GM19324 (cell line): ENCODE measurements at regions not wholly inside any gene's neighbourhood (a gene's known extent, or its start where the extent isn't known, plus 50 kb on each side); places are given as distances from the start of the nearest gene placed in this dataset.

ENCODE experiments used
- ATAC-seq: cut with Tn5 transposase; IDR thresholded peaks from one replicate; pipeline ENCODE4 v1.9.1; 2021; ENCODE audit warnings: mild to moderate bottlenecking, moderate library complexity; ENCODE audit not compliant: unreplicated experiment, low FRiP score

DNA sequence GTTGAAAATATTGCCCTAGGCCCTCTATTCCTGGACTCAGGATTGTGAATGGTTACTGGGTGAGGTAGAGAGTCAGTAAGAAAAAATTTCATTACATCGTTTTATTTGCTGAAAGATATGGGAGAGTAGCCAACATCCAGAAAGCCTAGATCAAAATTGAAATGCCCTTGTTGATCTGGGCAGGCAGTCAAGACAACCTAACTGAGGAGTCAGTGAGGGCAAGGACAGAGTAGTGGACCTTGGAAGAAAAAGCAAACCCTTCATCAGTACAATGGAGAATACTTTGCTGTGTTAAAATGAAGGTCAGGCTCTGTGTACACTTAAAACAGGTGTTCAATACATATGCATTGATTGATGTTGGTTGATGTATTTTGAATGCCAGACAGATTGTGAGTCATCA is 576.7 kb downstream of the OLFM4 start:
- ATAC-seq: no peak

DNA sequence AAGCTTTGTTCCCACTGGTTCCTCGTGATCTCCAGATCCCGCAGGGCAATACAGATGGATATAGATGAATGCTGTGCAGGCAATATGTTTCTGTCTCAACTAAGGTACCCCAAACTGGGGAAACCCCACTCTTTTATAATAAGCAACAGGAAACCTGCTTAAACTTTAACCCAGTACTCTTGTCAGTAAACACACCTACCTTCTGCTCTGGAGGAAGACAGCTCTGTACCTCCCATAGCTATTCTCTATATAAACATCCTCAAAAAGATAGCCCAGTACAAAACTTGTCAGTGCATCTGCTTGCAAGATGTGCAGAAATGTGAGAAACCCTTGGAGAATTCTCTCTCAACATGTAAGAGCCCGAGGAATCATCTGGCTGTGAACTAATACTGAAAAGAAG is 583.6 kb downstream of the OLFM4 start:
- no peak for ATAC-seq

DNA sequence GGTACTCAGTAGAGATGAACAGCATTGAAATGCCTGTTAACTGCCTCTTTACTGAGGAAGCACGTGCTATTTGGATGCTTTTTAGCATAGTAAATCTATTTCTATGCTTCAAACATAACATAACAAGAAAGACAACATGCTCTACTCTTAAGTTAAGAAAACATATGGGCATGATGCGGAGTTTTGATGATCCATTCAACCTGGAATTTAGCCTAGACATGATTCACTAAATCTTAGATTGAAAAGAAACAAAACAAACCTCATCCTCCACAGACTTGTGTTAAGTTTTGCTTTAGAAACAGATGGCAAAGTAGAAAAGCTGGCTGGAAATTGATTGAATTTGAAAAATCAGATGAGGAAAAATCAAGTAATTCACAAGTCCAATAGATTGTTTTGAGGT is 593.8 kb downstream of the OLFM4 start:
- no peak for ATAC-seq

DNA sequence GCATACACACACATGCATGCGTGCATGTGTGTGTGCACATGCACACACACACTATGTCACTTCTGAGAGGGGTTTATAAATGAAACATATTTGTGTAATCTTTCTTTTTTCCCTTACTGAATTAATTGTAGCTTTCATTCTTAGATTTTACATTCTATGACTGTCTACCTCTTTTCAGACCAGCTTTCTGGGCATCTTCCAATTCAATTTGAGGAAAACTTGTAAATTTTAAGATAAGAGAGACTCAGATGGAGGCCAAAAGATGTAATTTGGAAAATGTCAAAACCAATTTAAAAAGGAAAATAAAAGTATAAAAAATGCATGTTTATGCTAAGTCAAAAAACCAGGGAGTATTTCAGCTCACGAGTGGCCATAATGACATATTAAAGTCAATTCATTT is 594.5 kb downstream of the OLFM4 start:
- no peak for ATAC-seq

DNA sequence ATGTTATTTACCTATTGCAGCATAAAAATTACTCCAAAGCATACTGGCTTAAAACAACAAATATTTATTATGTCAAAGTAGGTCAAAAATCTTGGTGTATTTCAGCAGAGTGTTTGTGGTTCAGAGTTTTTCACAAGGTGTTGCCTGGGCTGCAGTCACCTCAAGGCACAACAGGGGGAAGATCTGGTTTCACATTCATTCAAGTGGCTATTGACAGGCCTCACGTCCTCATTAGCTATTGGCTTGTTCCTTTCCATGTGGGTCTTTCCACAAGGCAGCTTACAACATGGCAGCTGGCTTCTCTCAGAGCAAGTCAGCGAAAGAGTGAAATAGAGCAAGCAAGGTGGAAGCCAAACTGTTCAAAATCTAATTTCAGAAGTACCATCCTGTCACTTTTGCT is 602.9 kb downstream of the OLFM4 start:
- ATAC-seq: no peak

DNA sequence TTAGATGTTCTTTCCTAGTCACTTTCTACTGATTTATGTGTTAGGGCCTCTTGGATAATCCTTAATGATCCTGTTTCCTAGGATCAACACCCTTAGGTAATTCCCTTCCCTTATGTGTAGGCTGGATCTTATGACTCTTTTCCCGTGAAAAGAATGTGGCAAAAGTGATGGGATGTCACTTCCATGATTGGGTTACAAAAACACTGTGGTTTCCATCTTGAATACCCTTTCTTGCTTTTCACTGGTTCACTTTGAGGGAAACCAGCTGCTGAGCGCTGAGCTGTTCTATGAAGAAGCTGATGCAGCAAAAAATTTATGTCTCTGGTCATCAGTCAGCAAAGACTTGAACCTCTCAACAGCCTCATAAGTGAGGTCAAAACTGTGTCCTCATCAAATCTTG is 609.4 kb downstream of the OLFM4 start:
- ATAC-seq: no peak

DNA sequence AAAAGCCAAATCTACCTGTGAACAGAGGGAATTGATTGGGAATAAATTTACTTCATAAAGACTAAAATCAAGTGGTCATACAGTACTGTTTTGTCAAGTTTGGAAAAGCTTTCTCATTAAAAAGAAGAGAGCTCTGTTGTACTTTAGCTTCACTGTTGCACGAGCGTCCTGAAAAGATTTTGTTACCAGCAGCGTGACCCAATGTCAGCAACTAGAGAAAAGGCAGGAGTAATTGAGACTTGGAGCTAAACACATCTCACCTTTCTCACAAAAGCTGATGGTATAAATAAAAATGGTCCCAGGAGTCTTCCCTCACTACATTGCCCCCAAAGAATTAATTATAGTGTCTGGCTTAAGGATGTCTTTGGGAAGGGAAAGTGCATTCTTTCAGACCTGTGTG is 613.7 kb downstream of the OLFM4 start:
- ATAC-seq: no peak

DNA sequence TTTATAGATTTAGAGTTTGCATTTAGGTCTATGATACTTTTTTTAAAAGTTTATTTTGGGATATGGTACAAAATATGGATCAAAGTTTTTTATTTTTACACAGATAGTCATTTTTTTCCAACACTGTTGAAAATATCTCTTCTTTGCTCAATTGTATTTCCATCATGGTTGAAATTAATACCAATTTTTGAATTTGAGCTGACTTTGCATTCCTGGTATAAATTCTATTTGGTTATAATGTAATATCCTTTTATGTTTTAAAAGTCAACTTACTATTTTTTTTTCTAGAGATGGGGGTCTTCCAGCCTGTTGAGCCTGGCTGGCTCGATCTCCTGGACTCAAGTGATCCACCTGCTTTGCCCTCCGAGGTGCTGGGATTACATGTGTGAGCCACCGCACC is 620.1 kb downstream of the OLFM4 start:
- ATAC-seq: no peak

DNA sequence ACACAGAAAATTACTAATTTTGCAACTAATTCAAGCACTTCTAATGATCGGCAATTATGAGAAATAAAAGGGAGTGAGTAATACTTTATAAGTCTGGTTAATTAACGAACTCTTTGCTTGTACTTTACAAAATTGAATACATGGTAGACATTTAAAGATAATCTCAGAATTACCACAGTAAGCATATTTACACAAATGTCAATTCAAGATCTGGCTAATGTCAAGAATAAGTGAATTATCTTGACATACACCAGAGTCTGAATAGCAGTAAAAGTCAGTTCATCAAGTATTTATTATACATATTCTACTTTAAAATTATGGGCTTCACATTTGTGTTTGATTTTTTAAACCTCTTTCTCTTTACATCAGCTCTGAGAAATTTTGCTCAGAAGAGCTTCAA is 643.4 kb downstream of the OLFM4 start:
- no peak for ATAC-seq

DNA sequence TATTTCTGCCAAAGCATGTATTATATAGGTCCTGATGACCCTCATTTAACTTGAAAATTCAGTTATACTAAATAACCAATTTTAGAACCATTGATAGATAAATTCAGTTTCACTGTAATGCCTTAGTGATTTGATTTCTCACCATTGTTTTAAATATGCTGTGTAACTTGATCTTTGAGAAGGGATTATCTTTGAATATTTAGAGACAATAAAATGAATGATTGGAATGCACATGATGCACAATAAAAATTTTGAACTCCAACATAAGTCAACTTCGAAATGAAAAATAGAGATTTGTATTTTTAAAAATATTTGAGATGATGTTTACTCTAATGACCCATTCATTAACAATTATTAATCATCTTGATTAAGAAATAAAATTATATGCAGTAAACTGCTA is 654.5 kb downstream of the OLFM4 start:
- ATAC-seq: no peak

DNA sequence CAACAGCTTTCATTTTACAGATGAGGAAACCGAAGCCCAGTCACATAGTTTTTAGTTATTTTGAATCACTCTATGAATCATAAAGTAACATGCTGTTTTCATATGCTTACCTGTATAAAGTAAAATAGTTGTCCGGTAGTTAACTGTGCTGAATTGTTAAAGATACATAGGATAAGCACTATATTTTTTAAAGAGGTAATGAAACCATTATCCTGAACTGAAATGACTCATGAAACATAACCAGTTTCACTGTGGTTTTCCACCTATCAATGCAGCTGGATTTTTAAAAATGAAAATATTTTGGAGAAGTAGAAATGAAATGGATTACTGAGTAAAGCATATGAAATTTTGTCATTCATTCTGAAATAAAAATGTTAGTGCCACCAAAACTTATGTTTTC is 655.0 kb downstream of the OLFM4 start:
- no peak for ATAC-seq

DNA sequence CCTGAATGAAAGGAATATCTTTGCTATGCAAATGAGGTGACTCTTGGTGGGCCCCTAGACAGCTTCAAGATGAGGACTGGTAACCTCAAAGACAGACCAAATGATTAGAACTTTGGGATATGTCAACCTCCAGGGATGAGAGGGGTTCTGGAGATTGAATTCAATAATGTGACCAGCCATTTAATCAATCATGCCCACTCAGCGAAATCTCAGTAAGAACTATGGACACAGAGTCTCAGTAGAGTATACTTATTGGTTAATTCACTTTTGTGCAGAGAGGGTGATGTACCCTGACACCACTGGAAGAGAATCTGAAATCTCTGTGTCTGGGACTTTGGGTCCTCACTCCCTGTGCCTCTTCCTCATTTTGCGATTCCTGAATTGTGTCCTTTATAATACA is 662.8 kb downstream of the OLFM4 start:
- ATAC-seq: no peak

DNA sequence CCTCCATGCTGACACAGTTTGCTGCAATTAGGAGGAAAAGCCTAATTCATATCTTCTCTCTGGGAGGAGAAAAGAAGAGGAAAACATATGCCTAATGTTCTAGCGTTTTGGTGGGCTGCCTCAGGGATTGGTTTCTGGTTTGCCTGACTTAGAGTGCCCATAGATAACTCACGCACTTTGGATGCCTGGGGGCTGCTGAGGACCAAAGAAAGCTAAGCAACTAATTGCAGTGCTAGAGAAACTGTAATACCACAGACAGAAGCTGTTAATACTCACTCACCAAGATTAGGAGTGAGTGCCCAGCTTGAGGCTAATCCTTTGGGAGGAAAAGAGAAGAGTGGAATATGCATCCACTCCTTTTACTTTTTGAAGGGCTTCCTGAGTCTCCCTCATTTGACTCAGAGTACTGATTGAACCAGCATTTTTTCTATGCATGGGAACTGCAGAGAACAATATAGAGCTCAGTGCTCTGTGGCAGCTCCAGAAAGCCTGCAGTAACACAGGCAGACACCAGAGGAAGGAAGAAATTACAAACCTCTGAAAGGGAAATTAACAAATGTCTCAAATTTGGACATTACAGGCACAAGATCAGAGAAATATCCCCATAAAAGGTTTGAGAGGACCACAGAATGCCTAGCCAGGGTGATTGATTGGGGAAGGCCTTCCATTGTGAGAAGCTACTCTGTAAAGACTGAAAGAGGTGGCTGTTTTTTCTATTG is 666.4 kb downstream of the OLFM4 start:
- no peak for ATAC-seq

DNA sequence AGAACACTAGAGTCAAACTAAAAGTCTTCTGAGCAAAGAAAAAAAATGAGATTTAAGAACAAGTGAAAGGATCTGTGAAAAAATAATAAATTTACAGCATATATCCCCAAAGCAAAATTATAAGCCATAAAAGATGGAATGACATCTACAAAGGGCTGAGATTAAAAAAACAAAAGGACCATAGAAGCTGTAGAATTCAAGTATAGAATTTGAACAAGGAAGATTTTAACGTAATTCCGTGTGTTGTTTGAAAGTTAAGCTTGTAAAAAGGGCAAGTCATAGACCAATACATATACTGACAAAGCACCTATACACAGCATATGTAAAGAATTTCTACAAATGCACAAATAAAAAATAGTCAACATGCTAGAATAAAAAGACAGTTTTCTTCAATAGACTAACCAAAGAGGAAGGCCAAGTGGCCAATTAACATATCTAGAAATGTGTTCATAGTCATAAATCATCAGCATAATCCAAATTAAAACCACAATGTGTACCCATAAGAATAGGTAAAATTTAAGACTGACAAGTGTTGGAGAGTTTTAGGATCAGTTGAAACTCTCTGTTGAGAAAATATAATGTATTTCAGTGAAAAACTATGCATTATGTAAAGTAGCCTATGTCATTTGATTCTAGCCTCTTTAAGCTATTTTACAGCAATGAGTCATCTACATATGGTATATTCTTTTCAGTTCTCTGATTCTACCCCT is 674.9 kb downstream of the OLFM4 start:
- no peak for ATAC-seq

DNA sequence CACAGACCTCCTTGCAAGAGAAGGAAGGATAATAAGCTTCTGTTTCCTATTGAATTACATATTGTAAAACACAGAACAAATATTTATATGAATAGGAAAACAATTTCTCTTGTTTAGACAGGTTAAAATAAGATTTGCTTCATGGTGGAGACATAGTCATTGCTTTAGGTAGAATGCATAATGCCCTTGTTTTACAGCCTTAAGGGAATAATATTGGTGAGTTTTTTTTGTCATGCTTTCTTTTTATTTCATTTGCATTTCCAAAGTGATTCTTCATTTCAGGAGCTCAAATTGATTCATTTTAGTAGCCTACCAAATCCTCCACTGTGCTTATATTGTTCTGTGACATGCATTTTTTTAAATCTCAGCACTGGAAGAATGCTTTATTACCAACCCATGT is 690.7 kb downstream of the OLFM4 start:
- ATAC-seq: no peak

DNA sequence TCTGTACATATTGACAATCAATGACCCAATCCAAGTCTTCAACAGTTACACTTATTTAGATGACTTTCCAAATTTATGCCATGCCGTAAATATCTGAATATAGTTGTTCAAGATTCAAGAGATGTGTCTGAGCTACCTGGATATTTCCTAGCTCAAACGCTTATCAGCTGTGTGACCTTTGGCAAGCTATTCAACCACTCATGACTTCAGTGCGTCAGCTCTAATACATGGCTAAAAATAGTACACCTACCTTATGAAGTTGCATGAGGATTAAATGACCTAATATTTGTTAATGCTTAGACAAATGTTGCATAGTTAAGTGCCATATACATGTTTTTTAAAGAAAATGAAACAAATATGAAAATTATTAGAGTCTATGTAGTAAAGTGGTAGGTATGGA is 704.1 kb downstream of the OLFM4 start:
- no peak for ATAC-seq

DNA sequence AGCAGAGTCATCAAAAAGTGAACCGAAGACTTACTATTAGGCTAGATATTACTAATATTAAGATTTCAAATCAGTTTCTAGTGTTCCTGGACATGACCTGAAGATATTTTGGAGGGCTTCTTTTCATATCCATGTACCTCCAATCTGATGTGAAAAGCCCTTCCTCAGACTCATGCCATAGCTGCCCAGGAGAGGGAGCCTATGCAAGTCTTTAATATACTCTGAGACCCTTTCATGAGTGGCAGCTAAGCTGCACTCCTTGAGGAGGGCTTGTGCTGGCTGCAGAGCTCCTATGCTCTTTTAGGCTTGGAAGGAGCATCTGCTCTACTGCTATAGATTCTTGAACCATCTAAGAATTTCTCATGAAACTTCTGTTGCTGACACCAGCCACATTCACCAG is 715.3 kb downstream of the OLFM4 start:
- ATAC-seq: no peak

DNA sequence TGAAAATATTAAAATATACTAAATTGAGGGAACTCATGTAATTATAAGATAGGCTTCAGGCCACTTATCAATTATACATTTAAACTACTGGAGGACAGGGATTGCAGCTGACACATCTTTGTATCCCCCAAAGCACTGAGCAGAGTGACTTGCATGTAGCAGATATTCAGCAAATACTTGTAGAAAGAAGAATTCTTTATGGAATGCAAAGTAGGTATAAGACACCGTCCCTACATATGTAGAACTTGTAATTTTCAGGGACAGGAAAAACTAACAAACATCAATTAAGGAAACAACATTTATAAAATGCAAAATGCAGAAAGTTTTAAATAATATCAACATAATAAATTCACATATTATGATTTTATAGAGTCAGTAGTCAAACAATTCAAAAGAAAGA is 719.2 kb downstream of the OLFM4 start:
- no peak for ATAC-seq

DNA sequence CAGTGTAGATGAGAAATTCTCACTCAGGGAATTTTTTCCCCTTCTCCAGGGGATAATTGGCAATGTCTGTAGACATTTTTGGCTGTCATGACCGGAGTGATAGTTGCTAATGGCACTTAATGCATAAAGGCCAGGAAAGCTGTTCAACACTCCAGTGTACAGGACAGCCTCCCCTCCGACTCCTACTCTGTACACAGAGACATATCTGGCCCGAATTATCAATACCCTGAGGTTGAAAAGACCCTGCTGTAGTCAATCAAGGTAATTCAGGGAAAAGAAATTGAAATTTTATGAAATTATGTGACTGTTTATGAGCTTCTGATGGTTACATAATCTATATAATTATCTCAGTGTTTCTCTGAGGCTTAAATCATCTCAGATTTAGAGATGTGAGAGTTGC is 720.7 kb downstream of the OLFM4 start:
- no peak for ATAC-seq

DNA sequence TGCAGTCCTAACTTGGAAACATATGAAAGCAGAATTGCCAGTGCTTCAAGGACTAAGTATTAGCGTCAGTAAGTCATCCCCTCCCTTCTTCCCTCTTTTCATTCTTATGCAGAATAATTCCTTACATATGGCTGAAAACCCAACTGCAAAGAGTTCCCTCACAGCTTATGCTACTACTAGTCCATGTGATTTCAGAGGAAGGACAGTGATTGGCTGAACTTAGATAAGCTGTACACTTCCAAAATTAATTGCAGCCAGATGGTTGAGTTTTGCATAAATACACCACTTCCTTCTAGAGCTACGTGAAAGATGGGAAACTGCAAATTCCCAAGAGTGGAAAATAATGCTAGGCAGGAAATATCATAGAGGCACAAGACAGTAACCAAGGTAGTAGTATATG is 730.4 kb downstream of the OLFM4 start:
- no peak for ATAC-seq

DNA sequence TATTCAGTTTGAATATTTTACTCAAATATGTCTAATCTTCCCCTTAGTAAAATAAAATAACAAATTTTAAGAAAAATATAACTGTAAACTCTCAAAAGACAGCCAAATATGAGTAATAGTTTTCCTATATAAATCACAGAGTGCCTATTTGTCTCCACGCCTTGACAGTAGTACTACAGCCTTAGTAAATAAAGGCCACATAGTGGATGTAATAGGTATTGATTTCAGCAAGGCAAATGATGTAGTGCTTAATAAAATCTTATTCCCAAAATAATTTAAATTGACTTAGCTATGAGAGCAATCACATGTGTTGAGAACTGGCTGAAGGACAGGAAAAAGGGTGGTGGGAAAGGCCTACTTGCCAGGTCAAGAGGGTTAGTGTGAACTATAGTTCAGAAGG is 747.2 kb downstream of the OLFM4 start:
- ATAC-seq: no peak

DNA sequence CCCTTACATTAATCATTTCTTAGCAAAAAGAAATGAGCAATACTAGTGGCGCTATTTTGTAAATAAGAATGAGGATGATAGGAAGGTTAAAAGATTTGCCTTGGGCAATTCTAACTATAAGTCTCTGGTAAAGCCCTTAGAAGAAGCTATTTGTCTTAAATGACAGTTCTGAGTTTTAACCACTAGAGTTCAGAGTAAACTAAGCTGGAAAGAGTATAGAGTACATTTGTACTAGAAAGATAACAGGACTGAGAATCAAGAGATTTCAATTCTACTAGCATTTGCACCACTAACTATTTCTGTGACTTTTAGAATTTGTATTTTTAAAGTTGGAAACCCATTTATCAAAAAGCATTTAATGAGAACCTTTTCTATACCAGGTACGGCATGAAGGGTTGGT is 750.3 kb downstream of the OLFM4 start:
- ATAC-seq: no peak
